ENCODE measurements at regions not wholly inside any gene's neighbourhood (a gene's known extent, or its start where the extent isn't known, plus 50 kb on each side); places are given as distances from the start of the nearest gene placed in this dataset.

GRCh38 chr11:69992943-69993694 lies 85.0 kb upstream of the ANO1 start:
- ATAC-seq, result no peak
- RAD21 ChIA-PET (ENCODE audit: low non-redundant PET in 1 of 2, low total read pairs in 2 of 2, uncharacterized antibody in 2 of 2, unreplicated experiment in 2 of 2), result no interaction called here
- POLR2A ChIA-PET, result no interaction called here

More at GRCh38 chr11:69992943-69993694, 85.0 kb upstream of the ANO1 start:
- Histone ChIP-seq H3K36me3 (ENCODE audit: control insufficient read depth in 1 of 2, insufficient read depth in 2 of 2, low read length in 2 of 2) (no peaks in the 10 kb centered on the region), H3K4me3 (replicated peaks in 1 of 2; ENCODE audit: low read depth in 1 of 2, low read length in 2 of 2) (no peak overlapping the region), H3K9ac (ENCODE audit: low read length) (no peak overlapping the region), H3K4me2 (ENCODE audit: low read length) (no peak overlapping the region), H2AFZ (ENCODE audit: low read depth, low read length, poor library complexity, severe bottlenecking) (no peak overlapping the region), H3K79me2 (ENCODE audit: insufficient read depth, low read length) (no peaks in the 10 kb centered on the region), H3K4me1 (ENCODE audit: control insufficient read depth in 1 of 2, insufficient read depth in 2 of 2, low read length in 2 of 2) (peaks cover 0 to 7% of the 10 kb centered on the region in 2 experiments; a peak in 1 of 4 replicates), H3K27ac (ENCODE audit: low read depth, low read length) (no peak overlapping the region), H4K20me1 (ENCODE audit: insufficient read depth) (no peaks in the 10 kb centered on the region), H3K9me3 (ENCODE audit: control insufficient read depth in 1 of 2, insufficient read depth in 1 of 2, low read depth in 1 of 2, low read length in 2 of 2) (no peaks in the 10 kb centered on the region; a peak in 2 of 4 replicates), H3K27me3 (ENCODE audit: insufficient read depth, low read length) (no peaks in the 10 kb centered on the region), H3K9me2 (ENCODE audit: insufficient read depth) (no peaks in the 10 kb centered on the region)
- TF ChIP-seq RAD21 (IDR thresholded peaks at IDR 0.05; ENCODE audit: low read depth) (no peak), SP1 (IDR thresholded peaks at IDR 0.05; ENCODE audit: low read depth) (no peak), ZBTB33 (IDR thresholded peaks at IDR 0.05; ENCODE audit: extremely low read depth, insufficient replicate concordance, low read length) (no peak), FOSL1 (IDR thresholded peaks at IDR 0.05; ENCODE audit: low read depth) (no peak), JUND (IDR thresholded peaks at IDR 0.05) (no peak), EGR1 (IDR thresholded peaks at IDR 0.05; ENCODE audit: low read depth) (no peak), ZFX (IDR thresholded peaks at IDR 0.05) (no peak), REST (IDR thresholded peaks at IDR 0.05; ENCODE audit: low read depth) (no peak)
- CTCF ChIA-PET, result no interaction called here
- BruUV-seq (replicated peaks), result no TSS peak
- DNase-seq (ENCODE audit: low read depth, low spot score), result no peak
- intact Hi-C loops (cut with micrococcal nuclease), result no loop called here

Measured in HCT116 (cell line).